ENCODE measurements at regions not wholly inside any gene's neighbourhood (a gene's known extent, or its start where the extent isn't known, plus 50 kb on each side); places are given as distances from the start of the nearest gene placed in this dataset.

DNA sequence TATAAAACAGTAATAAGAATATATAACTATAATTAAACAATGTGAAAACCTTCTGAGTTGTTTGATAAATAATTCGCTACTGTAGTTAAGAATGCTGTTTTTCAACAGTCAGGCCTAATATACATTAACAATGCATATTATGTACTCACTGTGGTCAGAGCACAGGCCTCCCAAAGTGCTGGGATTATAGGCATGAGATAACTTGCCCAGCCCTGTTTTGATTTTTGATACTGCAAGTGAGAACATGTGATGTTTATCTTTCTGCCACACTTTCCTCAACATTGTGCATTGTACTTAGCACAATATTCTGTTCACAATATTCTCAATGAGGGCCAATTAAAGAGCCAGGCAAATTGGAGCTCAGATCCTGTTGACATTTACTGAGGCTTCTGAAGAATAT is 274.5 kb upstream of the RARB start:
- TF ChIP-seq, protein P1, sequence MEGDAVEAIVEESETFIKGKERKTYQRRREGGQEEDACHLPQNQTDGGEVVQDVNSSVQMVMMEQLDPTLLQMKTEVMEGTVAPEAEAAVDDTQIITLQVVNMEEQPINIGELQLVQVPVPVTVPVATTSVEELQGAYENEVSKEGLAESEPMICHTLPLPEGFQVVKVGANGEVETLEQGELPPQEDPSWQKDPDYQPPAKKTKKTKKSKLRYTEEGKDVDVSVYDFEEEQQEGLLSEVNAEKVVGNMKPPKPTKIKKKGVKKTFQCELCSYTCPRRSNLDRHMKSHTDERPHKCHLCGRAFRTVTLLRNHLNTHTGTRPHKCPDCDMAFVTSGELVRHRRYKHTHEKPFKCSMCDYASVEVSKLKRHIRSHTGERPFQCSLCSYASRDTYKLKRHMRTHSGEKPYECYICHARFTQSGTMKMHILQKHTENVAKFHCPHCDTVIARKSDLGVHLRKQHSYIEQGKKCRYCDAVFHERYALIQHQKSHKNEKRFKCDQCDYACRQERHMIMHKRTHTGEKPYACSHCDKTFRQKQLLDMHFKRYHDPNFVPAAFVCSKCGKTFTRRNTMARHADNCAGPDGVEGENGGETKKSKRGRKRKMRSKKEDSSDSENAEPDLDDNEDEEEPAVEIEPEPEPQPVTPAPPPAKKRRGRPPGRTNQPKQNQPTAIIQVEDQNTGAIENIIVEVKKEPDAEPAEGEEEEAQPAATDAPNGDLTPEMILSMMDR (conservative IDR thresholded peaks at IDR 0.05): no peak
- TF ChIP-seq ZFX (IDR thresholded peaks at IDR 0.05): no peak

Measured in C4-2B (cell line).